ENCODE measurements at regions not wholly inside any gene's neighbourhood (a gene's known extent, or its start where the extent isn't known, plus 50 kb on each side); places are given as distances from the start of the nearest gene placed in this dataset.

GRCh38 chr2:129296806-129297205 lies 682.7 kb upstream of the RAB6C start:
- TF ChIP-seq POLR2AphosphoS5 (IDR thresholded peaks at IDR 0.05; ENCODE audit: insufficient read depth, low read depth, low read length) = no peak
- TF ChIP-seq EZH2 (IDR thresholded peaks at IDR 0.05; ENCODE audit: borderline replicate concordance, low read depth, low read length, severe bottlenecking) = no peak
- TF ChIP-seq MAX (IDR thresholded peaks at IDR 0.05; ENCODE audit: insufficient read depth, insufficient read length) = no peak
- TF ChIP-seq POLR2A (IDR thresholded peaks at IDR 0.05; ENCODE audit: low read depth, low read length) = no peak
- TF ChIP-seq GATA2 (IDR thresholded peaks at IDR 0.05; ENCODE audit: insufficient read depth, insufficient read length, low read depth, low read length) = no peak
- no peak for TF ChIP-seq MYC (IDR thresholded peaks at IDR 0.05; ENCODE audit: low read depth, low read length)
- TF ChIP-seq JUN (IDR thresholded peaks at IDR 0.05; ENCODE audit: borderline replicate concordance, insufficient read depth, insufficient read length, low read depth) = no peak
- TF ChIP-seq CTCF (IDR thresholded peaks at IDR 0.05; ENCODE audit: extremely low read depth in 1 of 2, insufficient read depth in 1 of 2, low read depth in 1 of 2, low read length in 2 of 2) = no peak
- TF ChIP-seq FOS (IDR thresholded peaks at IDR 0.05; ENCODE audit: borderline replicate concordance, insufficient read depth, low read length) = no peak
- ChIA-PET POLR2A (no interaction called here), CTCF (no interaction called here)
- H3K27ac ChIP-seq (ENCODE audit: insufficient read depth, low read depth, low read length) = no peak overlapping the region
- H3K4me2 ChIP-seq (ENCODE audit: insufficient read depth, low read length) = no peak overlapping the region
- no peaks in the 10 kb centered on the region for H3K79me2 ChIP-seq (ENCODE audit: control insufficient read depth, insufficient read depth, low read length)
- no peaks in the 10 kb centered on the region for H4K20me1 ChIP-seq (replicated peaks; ENCODE audit: control insufficient read depth, extremely low read depth, insufficient read depth, low read length)
- H3K9me3 ChIP-seq (replicated peaks; ENCODE audit: control insufficient read depth, insufficient read depth, low read length) = peaks cover 4% of the 10 kb centered on the region
- no peaks in the 10 kb centered on the region for H3K27me3 ChIP-seq (ENCODE audit: control insufficient read depth in 2 of 2, insufficient read depth in 2 of 2, low read length in 2 of 2)
- FAIRE-seq (no peak), DNase-seq (ENCODE audit: low read depth, low spot score) (no peak)
- H3K9ac ChIP-seq (replicated peaks; ENCODE audit: extremely low read depth, insufficient read depth, low read length) = no peak overlapping the region
- dilution Hi-C loops (cut with MboI; ENCODE audit: extremely low pct_ligation_motif_present, low sequenced_read_pairs) (no loop called here), intact Hi-C loops (cut with micrococcal nuclease) (no loop called here)
- no peak overlapping the region for H3K4me3 ChIP-seq (replicated peaks in 1 of 3; ENCODE audit: insufficient read depth in 1 of 3, low read depth in 1 of 3, low read length in 3 of 3)
- H3K36me3 ChIP-seq (ENCODE audit: control insufficient read depth in 2 of 2, extremely low read depth in 1 of 2, insufficient read depth in 2 of 2, low read length in 2 of 2) = no peaks in the 10 kb centered on the region
- no peaks in the 10 kb centered on the region for H3K4me1 ChIP-seq (ENCODE audit: control insufficient read depth, extremely low read depth, insufficient read depth, low read length)
- H2AFZ ChIP-seq (ENCODE audit: low read depth, low read length) = no peak overlapping the region
- H3K9me1 ChIP-seq (replicated peaks; ENCODE audit: control insufficient read depth, extremely low read depth, insufficient read depth, low read length) = no peaks in the 10 kb centered on the region
- no TSS peak for BruUV-seq (replicated peaks)
